ENCODE measurements at regions not wholly inside any gene's neighbourhood (a gene's known extent, or its start where the extent isn't known, plus 50 kb on each side); places are given as distances from the start of the nearest gene placed in this dataset.

- no peak for DNase-seq
Observed at GRCh38 chr5:2936413-2936812, 184.9 kb upstream of the IRX2 start.

- DNase-seq, result no peak
Observed at GRCh38 chr5:2929779-2930178, 178.3 kb upstream of the IRX2 start.

GRCh38 chr5:2921651-2922050 is 170.2 kb upstream of the IRX2 start:
- DNase-seq, result no peak

GRCh38 chr5:2921176-2921575 is 169.7 kb upstream of the IRX2 start:
- no peak for DNase-seq

- DNase-seq, result no peak
Observed at GRCh38 chr5:2920312-2920711, 168.8 kb upstream of the IRX2 start.

- DNase-seq, result no peak
Observed at GRCh38 chr5:2919310-2920018, 168.0 kb upstream of the IRX2 start.

GRCh38 chr5:2917524-2917923 is 166.0 kb upstream of the IRX2 start:
- DNase-seq, result no peak

- no peak for DNase-seq
Observed at GRCh38 chr5:2917093-2917492, 165.6 kb upstream of the IRX2 start.

- no peak for DNase-seq
Observed at GRCh38 chr5:2916076-2916682, 164.7 kb upstream of the IRX2 start.

GRCh38 chr5:2914981-2915484 is 163.6 kb upstream of the IRX2 start:
- DNase-seq, result no peak

- no peak for DNase-seq
Observed at GRCh38 chr5:2914022-2914661, 162.7 kb upstream of the IRX2 start.

- no peak for DNase-seq
Observed at GRCh38 chr5:2913281-2913680, 161.8 kb upstream of the IRX2 start.

GRCh38 chr5:2912741-2913140 is 161.3 kb upstream of the IRX2 start:
- no peak for DNase-seq

- DNase-seq, result no peak
Observed at GRCh38 chr5:2910401-2911175, 159.1 kb upstream of the IRX2 start.

- DNase-seq, result no peak
Observed at GRCh38 chr5:2909035-2909434, 157.6 kb upstream of the IRX2 start.

GRCh38 chr5:2908086-2908485 is 156.6 kb upstream of the IRX2 start:
- no peak for DNase-seq

- DNase-seq, result no peak
Observed at GRCh38 chr5:2906302-2907090, 155.0 kb upstream of the IRX2 start.

- no peak for DNase-seq
Observed at GRCh38 chr5:2905741-2906140, 154.3 kb upstream of the IRX2 start.

GRCh38 chr5:2904956-2905355 is 153.5 kb upstream of the IRX2 start:
- no peak for DNase-seq

GRCh38 chr5:2904399-2904798 is 152.9 kb upstream of the IRX2 start:
- no peak for DNase-seq

- DNase-seq, result no peak
Observed at GRCh38 chr5:2903451-2904395, 152.2 kb upstream of the IRX2 start.

All from NCI-H1417 (cell line).